Panc1 (cell line): ENCODE measurements at regions not wholly inside any gene's neighbourhood (a gene's known extent, or its start where the extent isn't known, plus 50 kb on each side); places are given as distances from the start of the nearest gene placed in this dataset.

Experiments used
- ATAC-seq: fragments of 200-7000 bp; cut with Tn5 transposase; 2 replicates; pipeline ENCODE4 v1.9.1; 2020; ENCODE audit warnings: mild to moderate bottlenecking, moderate library complexity
- BruUV-seq: library from RNA; stranded (reverse); fragments of 400-500 nt; replicated peaks from 2 replicates; lab custom pipeline; 2021; lab: Mats Ljungman, UMichigan
- CTCF ChIA-PET: fragments of 300-600 bp; sonication (Branson Sonifier 250); formaldehyde crosslinking; loops from one replicate; lab custom pipeline; 2022; ENCODE audit warnings: antibody characterized with exemption; lab: Charles Lee
- POLR2A ChIA-PET: fragments of 300-600 bp; sonication (Branson Sonifier 250); formaldehyde crosslinking; loops from one replicate; lab custom pipeline; 2022; ENCODE audit warnings: antibody characterized with exemption; lab: Charles Lee
- DNase-seq: peaks from one replicate; pipeline ENCODE4 v3.0.0-alpha.2; 2010; ENCODE audit warnings: low read depth, low spot score
- H3K27ac ChIP-seq: 2 replicates; pipeline ENCODE4 v1.5.1; 2011; ENCODE audit warnings: mild to moderate bottlenecking, low read length, inconsistent platforms
- H3K27me3 ChIP-seq: fragments of 200-500 bp; sonication (Bioruptor generic); 2 replicates; pipeline ENCODE4 v1.6.0; 2014; ENCODE audit warnings: low read length, inconsistent platforms; ENCODE audit not compliant: control insufficient read depth, insufficient read depth
- H3K36me3 ChIP-seq: fragments of 200-500 bp; sonication (Bioruptor generic); 2 replicates; pipeline ENCODE4 v1.5.1; 2014; ENCODE audit warnings: inconsistent platforms, mild to moderate bottlenecking, low read length, moderate library complexity; ENCODE audit not compliant: control insufficient read depth, insufficient read depth
- H3K4me1 ChIP-seq: 2 replicates; pipeline ENCODE4 v1.5.1; 2011; ENCODE audit warnings: inconsistent platforms, mild to moderate bottlenecking, low read length, moderate library complexity; ENCODE audit not compliant: control insufficient read depth, insufficient read depth
- H3K4me3 ChIP-seq, 2 experiments: 2 replicates each; pipeline ENCODE4 v1.5.1; 2011 to 2012; ENCODE audit warnings: low read depth in 2 of 2, low read length in 2 of 2, mild to moderate bottlenecking in 2 of 2, inconsistent platforms in 1 of 2, moderate library complexity in 1 of 2
- H3K9me3 ChIP-seq: fragments of 200-500 bp; sonication (Bioruptor generic); 2 replicates; pipeline ENCODE4 v1.5.1; 2014; ENCODE audit warnings: low read depth, mild to moderate bottlenecking, inconsistent platforms, low read length, moderate library complexity; ENCODE audit not compliant: control insufficient read depth, insufficient read depth
- POLR2AphosphoS5 ChIP-seq: IDR thresholded peaks from 2 replicates; pipeline ENCODE4 v1.6.1; 2012; ENCODE audit warnings: mild to moderate bottlenecking, low read depth, low read length, moderate library complexity
- SIN3A ChIP-seq: IDR thresholded peaks from 2 replicates; pipeline ENCODE4 v1.6.1; 2012; ENCODE audit warnings: low read depth, mild to moderate bottlenecking, low read length, moderate library complexity, borderline replicate concordance; ENCODE audit not compliant: insufficient read depth
- TCF7L2 ChIP-seq: IDR thresholded peaks from 2 replicates; pipeline ENCODE4 v1.6.1; 2011; ENCODE audit warnings: mild to moderate bottlenecking, low read depth, low read length, inconsistent platforms
- in situ Hi-C: cut with HindIII; loops from 2 replicates; pipeline ENCODE4 v1.10.0; 2016; ENCODE audit warnings: low sequenced_read_pairs, low pct_unique_long_range_greater_than_20kb
- intact Hi-C: fragments of 100-400 bp; cut with micrococcal nuclease; formaldehyde crosslinking; loops from one replicate; pipeline ENCODE4 v1.10.0; 2022; ENCODE audit not compliant: unreplicated experiment
- TF ChIP-seq, protein P1 (sequence below): fragments of 450-650 bp; IDR thresholded peaks from 2 replicates; pipeline ENCODE4 v1.5.1; 2017; ENCODE audit warnings: mild to moderate bottlenecking
- TF ChIP-seq, protein P2 (sequence below), 2 experiments: IDR thresholded peaks; 2 replicates each; pipeline ENCODE4 v1.6.1; 2011 to 2012; ENCODE audit warnings: low read depth in 2 of 2, control low read depth in 1 of 2, low read length in 1 of 2, mild to moderate bottlenecking in 1 of 2, moderate library complexity in 1 of 2; ENCODE audit not compliant: insufficient read depth in 1 of 2

DNA sequence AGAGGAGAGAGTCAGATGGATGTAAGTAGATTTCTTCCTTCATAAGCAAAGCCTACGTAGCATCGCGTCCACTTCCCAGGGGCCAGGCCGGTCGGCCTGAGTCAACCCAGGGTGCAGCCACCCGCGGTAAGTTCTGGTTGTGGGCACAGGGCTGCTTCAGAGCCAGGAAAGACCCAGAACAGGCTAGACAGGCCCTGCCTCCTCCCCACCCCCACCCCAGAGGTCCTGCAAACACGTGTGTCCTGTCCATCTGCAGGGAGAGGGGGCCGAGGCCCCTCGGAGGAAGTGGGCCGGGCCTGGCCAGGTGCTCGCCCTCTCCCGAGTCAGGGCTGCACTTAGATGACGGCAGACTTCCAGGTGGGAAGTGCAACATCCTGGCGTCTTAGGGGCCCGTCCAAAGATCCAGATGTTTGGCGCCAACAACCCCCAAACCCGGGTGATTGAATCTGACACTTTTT, 100.8 kb upstream of the ALDH1A3 start:
- H3K27ac ChIP-seq = no peak overlapping the region
- intact Hi-C loops = no loop called here
- no peaks in the 10 kb centered on the region for H3K36me3 ChIP-seq
- H3K27me3 ChIP-seq = no peaks in the 10 kb centered on the region
- POLR2A ChIA-PET = no interaction called here
- ATAC-seq = no peak
- no peak for DNase-seq
- in situ Hi-C loops = no loop called here
- BruUV-seq = no TSS peak
- H3K4me1 ChIP-seq = no peaks in the 10 kb centered on the region
- CTCF ChIA-PET = no interaction called here
- H3K4me3 ChIP-seq = no peak overlapping the region
- TF ChIP-seq, protein P1, sequence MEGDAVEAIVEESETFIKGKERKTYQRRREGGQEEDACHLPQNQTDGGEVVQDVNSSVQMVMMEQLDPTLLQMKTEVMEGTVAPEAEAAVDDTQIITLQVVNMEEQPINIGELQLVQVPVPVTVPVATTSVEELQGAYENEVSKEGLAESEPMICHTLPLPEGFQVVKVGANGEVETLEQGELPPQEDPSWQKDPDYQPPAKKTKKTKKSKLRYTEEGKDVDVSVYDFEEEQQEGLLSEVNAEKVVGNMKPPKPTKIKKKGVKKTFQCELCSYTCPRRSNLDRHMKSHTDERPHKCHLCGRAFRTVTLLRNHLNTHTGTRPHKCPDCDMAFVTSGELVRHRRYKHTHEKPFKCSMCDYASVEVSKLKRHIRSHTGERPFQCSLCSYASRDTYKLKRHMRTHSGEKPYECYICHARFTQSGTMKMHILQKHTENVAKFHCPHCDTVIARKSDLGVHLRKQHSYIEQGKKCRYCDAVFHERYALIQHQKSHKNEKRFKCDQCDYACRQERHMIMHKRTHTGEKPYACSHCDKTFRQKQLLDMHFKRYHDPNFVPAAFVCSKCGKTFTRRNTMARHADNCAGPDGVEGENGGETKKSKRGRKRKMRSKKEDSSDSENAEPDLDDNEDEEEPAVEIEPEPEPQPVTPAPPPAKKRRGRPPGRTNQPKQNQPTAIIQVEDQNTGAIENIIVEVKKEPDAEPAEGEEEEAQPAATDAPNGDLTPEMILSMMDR = no peak
- no peak for TF ChIP-seq POLR2AphosphoS5
- TF ChIP-seq, protein P2, sequence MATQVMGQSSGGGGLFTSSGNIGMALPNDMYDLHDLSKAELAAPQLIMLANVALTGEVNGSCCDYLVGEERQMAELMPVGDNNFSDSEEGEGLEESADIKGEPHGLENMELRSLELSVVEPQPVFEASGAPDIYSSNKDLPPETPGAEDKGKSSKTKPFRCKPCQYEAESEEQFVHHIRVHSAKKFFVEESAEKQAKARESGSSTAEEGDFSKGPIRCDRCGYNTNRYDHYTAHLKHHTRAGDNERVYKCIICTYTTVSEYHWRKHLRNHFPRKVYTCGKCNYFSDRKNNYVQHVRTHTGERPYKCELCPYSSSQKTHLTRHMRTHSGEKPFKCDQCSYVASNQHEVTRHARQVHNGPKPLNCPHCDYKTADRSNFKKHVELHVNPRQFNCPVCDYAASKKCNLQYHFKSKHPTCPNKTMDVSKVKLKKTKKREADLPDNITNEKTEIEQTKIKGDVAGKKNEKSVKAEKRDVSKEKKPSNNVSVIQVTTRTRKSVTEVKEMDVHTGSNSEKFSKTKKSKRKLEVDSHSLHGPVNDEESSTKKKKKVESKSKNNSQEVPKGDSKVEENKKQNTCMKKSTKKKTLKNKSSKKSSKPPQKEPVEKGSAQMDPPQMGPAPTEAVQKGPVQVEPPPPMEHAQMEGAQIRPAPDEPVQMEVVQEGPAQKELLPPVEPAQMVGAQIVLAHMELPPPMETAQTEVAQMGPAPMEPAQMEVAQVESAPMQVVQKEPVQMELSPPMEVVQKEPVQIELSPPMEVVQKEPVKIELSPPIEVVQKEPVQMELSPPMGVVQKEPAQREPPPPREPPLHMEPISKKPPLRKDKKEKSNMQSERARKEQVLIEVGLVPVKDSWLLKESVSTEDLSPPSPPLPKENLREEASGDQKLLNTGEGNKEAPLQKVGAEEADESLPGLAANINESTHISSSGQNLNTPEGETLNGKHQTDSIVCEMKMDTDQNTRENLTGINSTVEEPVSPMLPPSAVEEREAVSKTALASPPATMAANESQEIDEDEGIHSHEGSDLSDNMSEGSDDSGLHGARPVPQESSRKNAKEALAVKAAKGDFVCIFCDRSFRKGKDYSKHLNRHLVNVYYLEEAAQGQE (IDR thresholded peaks at IDR 0.05; ENCODE audit: insufficient read depth in 1 of 2, low read depth in 2 of 2, low read length in 1 of 2) = no peak
- TF ChIP-seq TCF7L2 = no peak
- no peak for TF ChIP-seq SIN3A
- no peaks in the 10 kb centered on the region for H3K9me3 ChIP-seq

DNA sequence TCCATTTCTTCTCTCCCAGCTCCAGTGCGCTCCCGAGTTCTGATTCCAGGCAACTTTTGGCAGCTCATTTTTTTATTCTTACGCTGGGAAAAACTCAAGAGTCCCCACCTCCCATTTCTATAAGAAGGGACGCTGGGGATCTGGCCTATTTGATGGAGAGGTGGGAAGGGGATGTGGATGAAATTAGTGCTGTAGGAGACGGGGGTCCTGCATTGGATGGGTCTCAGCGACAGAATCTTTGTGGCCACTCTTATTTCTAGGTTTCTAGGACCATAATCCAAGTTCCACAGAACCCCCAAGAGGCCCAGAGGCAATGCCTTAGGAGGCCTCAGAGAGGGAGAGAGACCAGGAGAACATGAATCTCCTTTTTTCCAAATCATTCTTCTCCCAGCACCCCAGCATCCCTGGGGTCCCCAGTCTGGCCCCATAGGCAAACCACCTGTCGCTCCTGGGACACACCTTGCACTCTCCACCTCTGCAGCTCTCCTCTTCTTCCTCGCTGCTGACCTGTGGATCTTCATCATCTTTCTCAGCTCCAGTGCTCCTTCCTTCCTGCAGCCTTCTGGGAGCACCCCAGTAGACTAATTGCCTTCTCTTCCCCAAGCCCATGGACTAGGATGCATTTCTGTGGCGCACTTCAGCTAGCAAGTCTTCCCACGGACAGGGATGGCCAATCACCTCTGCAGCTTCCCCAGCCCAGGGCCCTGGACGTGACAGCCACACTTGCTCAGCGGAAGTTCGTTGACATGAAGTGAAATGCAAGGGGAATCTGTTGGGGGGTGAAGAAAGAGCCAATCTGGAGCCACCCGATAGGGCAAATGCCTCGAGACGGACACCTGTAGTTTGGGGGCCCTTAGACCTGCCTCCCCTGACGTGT, 100.1 kb upstream of the ALDH1A3 start:
- no peak overlapping the region for H3K27ac ChIP-seq
- ChIA-PET POLR2A (no interaction called here), CTCF (no interaction called here)
- no peak overlapping the region for H3K4me3 ChIP-seq
- H3K27me3 ChIP-seq = no peaks in the 10 kb centered on the region
- H3K4me1 ChIP-seq = no peaks in the 10 kb centered on the region
- no peak for DNase-seq
- no peaks in the 10 kb centered on the region for H3K9me3 ChIP-seq
- no peak for ATAC-seq
- no peaks in the 10 kb centered on the region for H3K36me3 ChIP-seq
- TF ChIP-seq, protein P2 (IDR thresholded peaks at IDR 0.05; ENCODE audit: insufficient read depth in 1 of 2, low read depth in 2 of 2, low read length in 1 of 2) = no peak
- TF ChIP-seq POLR2AphosphoS5 = no peak
- TF ChIP-seq, protein P1 = no peak
- no peak for TF ChIP-seq SIN3A
- no peak for TF ChIP-seq TCF7L2
- no TSS peak for BruUV-seq
- in situ Hi-C loops (no loop called here), intact Hi-C loops (no loop called here)
